HG03064 (cell line): ENCODE measurements at regions not wholly inside any gene's neighbourhood (a gene's known extent, or its start where the extent isn't known, plus 50 kb on each side); places are given as distances from the start of the nearest gene placed in this dataset.
"Not testable (repeated sequence)": the region's sequence is repeated elsewhere in the genome, so short reads cannot be mapped to it uniquely, and the experiment has no call there.

Experiments
- ATAC-seq: cut with Tn5 transposase; IDR thresholded peaks from one replicate; pipeline ENCODE4 v1.9.1; 2021; ENCODE audit warnings: low read depth; ENCODE audit not compliant: unreplicated experiment

- ATAC-seq = no peak
These were observed 270.1 kb upstream of the FTMT start for GRCh38 chr5:121581588-121581987.

DNA sequence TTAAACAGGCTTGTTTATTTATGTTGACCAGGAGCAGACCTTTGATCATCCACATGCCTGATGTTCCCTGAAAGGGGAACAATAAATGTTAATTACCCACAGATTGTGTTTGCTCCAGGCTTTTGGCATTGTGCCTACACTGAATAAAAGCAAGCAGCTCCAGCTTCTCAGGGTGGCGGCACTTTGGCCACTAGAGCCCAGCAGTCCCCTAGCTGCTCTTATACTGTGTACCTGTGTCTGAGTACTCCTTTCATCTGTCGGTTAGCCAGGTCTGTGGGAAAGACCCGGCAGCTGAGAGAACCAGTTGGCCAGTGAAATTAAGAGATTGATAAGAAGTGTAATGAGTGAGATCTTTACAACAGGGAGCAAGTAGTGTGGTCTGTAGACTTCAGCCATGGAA is 254.8 kb upstream of the FTMT start:
- ATAC-seq = no peak

DNA sequence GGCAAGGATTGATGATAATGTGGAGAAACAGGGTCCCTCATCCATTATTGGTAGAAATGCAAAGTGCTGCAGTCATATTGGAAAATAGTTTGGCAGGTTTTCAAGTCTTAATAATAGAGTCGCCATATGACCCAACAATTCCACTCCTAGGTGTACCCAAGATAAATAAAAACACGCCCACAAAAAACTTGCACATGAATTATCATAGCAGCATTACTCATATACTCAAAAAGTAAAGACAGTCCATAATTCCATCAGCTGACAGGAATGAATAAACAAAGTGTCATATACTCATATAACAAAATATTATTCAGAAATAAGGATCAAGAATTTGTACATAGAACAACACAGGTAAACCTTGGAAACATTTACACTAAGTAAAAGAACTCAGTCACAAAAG is 242.9 kb upstream of the FTMT start:
- no peak for ATAC-seq

GRCh38 chr5:121624035-121624434 is 227.6 kb upstream of the FTMT start:
- no peak for ATAC-seq

DNA sequence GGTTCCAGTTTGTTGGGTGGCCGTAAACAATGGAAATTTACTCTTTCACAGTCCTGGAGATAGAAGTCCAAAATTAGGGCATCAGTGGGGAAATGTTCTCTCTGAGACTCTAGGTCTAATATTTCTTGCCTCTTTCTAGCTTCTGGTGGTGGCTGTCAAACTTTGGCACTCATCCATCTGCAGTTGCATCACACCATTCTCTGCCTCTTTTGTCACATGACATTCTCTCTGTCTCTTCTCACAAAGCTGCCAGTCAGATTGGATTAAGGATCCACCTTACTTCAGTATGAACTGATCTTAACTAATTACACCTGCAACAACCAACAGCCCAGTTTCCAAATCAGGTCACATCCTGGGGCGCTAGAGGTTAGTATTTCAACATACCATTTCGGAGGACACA is 222.9 kb upstream of the FTMT start:
- no peak for ATAC-seq

- no peak for ATAC-seq
These were observed 221.3 kb upstream of the FTMT start for GRCh38 chr5:121630402-121630801.

GRCh38 chr5:121634946-121635345 is 216.7 kb upstream of the FTMT start:
- ATAC-seq = no peak

GRCh38 chr5:121638126-121638525 is 213.6 kb upstream of the FTMT start:
- ATAC-seq = no peak

DNA sequence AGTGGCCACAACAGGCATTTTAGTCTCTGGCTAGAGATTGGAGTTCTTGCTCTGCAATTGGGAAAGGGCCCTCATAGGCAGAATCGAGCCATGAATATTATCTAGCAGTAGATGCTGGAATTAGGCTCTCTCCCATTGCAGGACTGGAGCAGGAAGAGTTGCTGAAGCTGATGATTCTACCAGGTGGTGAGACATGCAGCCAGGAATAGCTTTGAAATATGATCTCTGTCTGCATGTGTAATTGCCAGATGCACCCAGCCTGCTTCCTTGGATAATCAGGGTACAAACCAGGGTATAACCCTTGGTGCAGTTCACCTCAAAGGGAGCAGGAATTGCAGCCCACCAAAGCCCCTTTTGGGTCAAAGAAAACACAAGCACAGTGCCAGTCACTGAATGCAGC is 211.4 kb upstream of the FTMT start:
- no peak for ATAC-seq

DNA sequence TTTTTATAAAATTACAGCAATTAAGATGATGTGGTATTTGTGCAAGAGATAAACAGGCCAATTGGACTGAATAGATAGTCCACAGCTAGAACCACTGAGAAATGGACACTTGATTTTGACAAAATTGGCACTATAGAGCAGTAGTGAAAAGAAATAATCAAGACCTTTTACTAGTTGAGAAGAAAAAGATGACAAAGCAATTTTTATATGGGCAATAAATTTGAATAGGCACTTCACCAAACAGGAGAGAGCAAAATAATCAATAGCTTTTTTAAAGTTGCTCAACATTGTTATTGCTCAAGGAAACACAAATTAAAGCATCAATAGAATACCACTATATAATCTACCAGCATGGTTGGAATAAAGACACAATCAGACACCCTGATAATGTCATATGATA is 193.5 kb upstream of the FTMT start:
- no peak for ATAC-seq

DNA sequence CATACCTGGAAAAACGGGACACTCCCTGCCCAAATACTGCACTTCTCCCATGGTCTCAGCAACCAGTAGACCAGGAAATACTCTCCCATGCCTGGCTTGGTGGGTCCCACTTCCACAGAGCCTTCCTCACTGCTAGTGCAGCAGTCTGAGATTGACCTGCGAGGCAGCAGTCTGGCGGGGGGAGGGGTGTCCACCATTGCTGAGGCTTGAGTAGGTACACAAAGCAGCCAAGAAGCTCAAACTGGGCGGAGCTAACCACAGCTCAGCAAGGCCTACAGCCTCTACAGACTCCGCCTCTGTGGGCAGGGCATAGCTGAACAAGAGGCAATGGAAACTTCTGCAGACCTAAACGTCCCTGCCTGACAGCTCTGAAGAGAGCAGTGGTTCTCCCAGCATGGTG is 191.5 kb upstream of the FTMT start:
- no peak for ATAC-seq

- not testable (repeated sequence) for ATAC-seq
These were observed 186.1 kb upstream of the FTMT start for GRCh38 chr5:121665542-121665941.

- ATAC-seq = no peak
These were observed 184.4 kb upstream of the FTMT start for GRCh38 chr5:121667292-121667691.

GRCh38 chr5:121668635-121669034 is 183.0 kb upstream of the FTMT start:
- ATAC-seq = no peak

DNA sequence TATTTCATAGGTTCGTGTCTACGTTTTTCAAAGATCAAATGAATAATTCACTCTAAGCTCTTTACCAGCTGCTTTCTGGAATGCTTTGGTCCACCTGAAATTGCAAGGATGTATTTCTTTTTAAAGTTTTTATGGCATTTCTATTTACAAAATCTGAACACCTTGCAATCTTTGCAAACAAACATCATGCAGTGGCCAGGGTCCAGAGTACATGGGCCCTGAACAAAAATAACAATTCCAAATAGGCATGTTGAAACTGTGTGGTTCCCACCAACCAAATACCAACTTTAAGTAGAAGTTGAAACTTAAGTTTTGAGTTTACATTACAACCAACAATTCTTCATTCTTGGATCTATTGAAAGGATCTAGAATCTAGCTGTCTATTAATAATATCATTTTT is 180.1 kb upstream of the FTMT start:
- ATAC-seq = no peak

GRCh38 chr5:121675924-121676323 is 175.8 kb upstream of the FTMT start:
- ATAC-seq = no peak

- ATAC-seq = no peak
These were observed 170.3 kb upstream of the FTMT start for GRCh38 chr5:121681229-121681855.

GRCh38 chr5:121688126-121688525 is 163.6 kb upstream of the FTMT start:
- no peak for ATAC-seq

DNA sequence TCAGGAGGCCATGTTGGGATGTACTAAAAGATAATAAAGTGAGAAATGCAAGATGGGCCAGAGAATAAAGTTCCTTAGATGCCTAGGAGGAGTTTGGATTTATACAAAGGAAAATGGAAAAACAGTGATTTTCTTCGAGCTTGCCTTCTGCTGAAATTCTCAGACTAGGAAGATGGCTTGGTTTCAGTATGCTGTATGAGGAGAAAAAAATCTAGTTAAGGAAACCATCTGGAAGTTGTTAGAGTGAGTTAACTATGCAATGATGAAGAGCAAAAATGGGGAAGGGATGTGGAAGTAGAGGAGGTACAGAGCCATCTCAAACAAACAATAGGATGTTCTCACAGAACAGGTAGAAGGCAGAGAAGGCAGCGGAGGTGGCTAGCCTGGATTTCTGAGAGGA is 162.9 kb upstream of the FTMT start:
- no peak for ATAC-seq

DNA sequence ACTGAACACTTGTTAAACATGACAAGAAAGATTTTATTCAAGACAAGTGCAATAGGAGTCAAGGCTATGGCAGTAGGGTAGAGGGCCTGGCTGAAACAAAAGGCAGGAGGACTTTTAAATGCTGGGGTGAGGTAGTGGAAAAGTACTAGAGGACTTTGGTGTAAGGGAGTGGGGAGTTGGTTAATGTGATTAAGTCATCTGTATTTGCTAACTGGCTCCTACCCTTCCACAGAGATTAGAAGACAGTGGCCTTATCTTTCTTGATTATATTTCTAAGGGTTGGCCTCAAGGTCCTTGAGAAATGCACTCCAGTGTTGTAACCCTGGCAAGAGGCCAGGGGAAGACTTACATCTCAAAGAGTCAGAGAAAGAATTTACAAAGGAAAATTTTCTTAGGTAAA is 160.2 kb upstream of the FTMT start:
- no peak for ATAC-seq

GRCh38 chr5:121692158-121692557 is 159.5 kb upstream of the FTMT start:
- no peak for ATAC-seq

GRCh38 chr5:121693864-121694263 is 157.8 kb upstream of the FTMT start:
- ATAC-seq = no peak

GRCh38 chr5:121695307-121695706 is 156.4 kb upstream of the FTMT start:
- no peak for ATAC-seq
